Epithelial cell of esophagus (primary cell): ENCODE measurements at regions not wholly inside any gene's neighbourhood (a gene's known extent, or its start where the extent isn't known, plus 50 kb on each side); places are given as distances from the start of the nearest gene placed in this dataset.

Source experiments
- DNase-seq: peaks from one replicate; pipeline ENCODE4 v3.0.0; 2010; ENCODE audit warnings: low read depth
- H3K4me3 ChIP-seq: 2 replicates; pipeline ENCODE4 v1.5.1; 2011; ENCODE audit warnings: mild to moderate bottlenecking, low read length, control low read depth
- CTCF ChIP-seq: IDR thresholded peaks from 2 replicates; pipeline ENCODE4 v1.5.1; 2011; ENCODE audit warnings: low read depth, mild to moderate bottlenecking, low read length, control low read depth, inconsistent platforms; ENCODE audit not compliant: insufficient read depth; ENCODE audit errors: missing control alignments

GRCh38 chr4:63814171-63814964 is 594.9 kb downstream of the TECRL start:
- TF ChIP-seq CTCF: no peak
- no peak overlapping the region for H3K4me3 ChIP-seq
- no peak for DNase-seq

GRCh38 chr4:63799166-63799565 is 610.1 kb downstream of the TECRL start:
- TF ChIP-seq CTCF: no peak
- no peak for DNase-seq
- no peak overlapping the region for H3K4me3 ChIP-seq

GRCh38 chr4:63795301-63795700 is 613.9 kb downstream of the TECRL start:
- TF ChIP-seq CTCF: no peak
- DNase-seq: no peak
- H3K4me3 ChIP-seq: no peak overlapping the region

- H3K4me3 ChIP-seq: no peak overlapping the region
- DNase-seq: no peak
- TF ChIP-seq CTCF: no peak
Observed at GRCh38 chr4:63790377-63790776, 618.9 kb downstream of the TECRL start.

GRCh38 chr4:63788271-63788670 is 621.0 kb downstream of the TECRL start:
- DNase-seq: no peak
- no peak overlapping the region for H3K4me3 ChIP-seq
- TF ChIP-seq CTCF: no peak

- no peak overlapping the region for H3K4me3 ChIP-seq
- TF ChIP-seq CTCF: no peak
- DNase-seq: no peak
Observed at GRCh38 chr4:63787326-63787725, 621.9 kb downstream of the TECRL start.

- H3K4me3 ChIP-seq: no peak overlapping the region
- no peak for TF ChIP-seq CTCF
- DNase-seq: no peak
Observed at GRCh38 chr4:63786171-63786570, 623.1 kb downstream of the TECRL start.
